GM18858 (cell line): ENCODE measurements at regions not wholly inside any gene's neighbourhood (a gene's known extent, or its start where the extent isn't known, plus 50 kb on each side); places are given as distances from the start of the nearest gene placed in this dataset.

ENCODE experiments used
- ATAC-seq: cut with Tn5 transposase; IDR thresholded peaks from one replicate; pipeline ENCODE4 v1.9.1; 2021; ENCODE audit not compliant: unreplicated experiment

DNA sequence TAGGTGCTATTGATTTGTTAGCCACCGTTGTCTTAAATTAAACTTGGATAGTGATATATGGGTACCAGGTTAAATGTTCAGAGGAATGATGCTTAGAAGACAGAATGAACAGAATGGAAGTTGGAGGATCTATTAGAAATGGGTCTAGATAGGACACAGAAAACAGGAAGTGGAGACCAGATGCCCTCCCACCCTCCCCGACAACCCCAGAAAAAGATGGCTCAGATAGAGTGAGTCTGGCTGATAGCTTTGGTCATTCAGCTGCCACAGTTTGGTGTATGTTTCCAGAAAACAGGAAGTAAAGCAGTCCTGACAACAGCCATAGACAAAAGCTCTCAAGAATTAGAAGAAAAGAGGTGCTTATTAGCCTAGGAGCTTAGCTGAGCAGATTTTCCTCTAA lies 71.5 kb upstream of the DSG1 start:
- ATAC-seq, result no peak

DNA sequence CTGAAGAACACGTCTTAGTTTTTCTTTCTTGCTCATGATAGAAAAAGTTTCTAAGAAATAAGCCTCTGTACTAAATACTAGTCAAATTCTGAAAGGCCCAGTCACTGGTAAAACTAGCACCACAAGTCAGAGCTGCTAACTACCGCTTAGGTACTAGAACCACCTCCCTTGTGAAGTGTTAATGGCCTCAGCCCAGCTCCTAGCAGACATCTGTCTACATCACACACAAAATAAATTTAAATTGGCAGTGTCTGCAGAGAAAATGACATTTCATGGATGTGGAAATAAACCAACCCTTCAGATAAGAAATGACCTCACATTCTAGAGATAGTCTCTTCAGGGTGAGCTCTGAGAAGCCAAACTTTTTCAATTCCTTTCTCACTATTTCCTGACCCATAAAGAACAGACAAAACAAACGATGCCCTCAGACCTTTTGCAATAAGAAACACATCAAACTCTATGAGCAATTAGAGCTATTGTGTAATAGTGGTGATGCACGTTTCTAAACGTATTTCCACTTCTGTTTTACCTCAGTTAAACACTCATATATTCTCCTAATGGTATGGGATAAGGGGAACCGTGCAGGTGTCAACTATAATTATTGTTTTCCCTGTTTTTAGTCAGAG lies 70.3 kb upstream of the DSG1 start:
- no peak for ATAC-seq

DNA sequence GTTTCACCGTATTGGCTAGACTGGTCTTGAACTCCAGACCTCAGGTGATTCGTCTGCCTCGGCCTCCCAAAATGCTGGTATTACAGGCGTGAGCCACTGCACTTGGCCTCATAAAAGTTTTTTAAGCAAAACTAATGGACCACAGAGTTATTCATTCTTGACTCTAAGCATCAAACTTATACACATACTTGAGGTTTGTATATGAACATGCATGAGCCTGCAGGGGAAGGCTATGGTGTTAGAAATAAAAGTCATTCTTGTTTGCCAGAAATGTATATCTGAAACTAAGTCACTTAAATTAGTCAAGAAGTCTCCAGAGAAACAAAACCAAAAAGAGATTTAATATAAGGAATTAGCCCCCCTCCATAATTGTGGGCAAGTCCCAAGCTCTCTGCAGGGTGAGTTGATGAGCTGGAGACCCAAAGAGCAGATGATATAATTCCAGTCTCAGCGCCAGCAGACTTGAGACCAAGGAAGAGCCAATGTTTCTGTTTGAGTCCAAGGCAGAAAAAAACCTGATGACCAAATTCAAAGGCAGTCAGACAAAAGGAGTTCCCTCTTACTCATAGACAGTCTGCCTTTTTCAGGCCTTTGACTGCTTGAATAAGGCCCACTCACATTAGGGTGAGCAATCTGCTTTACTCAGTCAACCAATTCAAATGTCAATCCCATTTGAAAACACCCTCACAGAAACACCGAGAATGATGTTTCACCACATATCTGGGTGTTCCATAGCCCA lies 69.0 kb upstream of the DSG1 start:
- ATAC-seq, result no peak

DNA sequence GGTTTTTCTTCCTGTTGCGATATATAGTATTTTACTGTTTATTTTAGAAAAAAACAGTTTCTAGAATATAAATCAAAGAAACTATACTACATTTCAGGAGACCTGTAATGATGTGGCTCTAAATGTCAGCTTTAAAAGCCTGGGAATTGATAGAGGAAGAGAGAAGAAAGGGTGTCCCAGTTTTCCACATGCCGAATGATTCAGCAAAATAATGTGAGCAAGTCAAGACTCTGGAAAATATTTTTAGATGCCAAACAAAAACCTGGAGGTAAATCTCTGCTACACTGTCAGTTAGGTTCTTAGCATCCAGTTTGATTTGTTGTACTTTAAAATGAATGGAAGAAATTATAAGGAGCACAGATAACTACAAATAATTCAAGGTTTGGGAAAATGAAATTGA lies 67.1 kb upstream of the DSG1 start:
- ATAC-seq, result no peak

DNA sequence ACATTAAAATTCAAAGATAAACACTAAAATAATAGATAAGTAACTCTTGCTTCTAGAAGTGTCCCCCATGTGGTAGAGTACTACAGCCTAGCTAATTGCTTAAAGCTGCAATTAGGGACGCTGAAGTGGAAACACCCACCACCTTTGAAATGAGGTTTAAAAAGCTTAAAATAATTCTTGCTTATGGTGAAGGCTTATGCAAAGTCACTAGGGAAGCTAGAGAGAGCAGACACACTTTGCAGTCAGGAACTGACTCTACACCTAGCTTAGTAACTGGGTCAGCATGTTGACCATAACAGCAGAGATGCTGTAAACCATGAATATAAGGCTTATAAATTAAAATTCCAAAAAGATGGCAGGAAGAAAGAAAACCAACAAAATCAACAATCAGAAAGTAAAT lies 65.4 kb upstream of the DSG1 start:
- ATAC-seq, result no peak

DNA sequence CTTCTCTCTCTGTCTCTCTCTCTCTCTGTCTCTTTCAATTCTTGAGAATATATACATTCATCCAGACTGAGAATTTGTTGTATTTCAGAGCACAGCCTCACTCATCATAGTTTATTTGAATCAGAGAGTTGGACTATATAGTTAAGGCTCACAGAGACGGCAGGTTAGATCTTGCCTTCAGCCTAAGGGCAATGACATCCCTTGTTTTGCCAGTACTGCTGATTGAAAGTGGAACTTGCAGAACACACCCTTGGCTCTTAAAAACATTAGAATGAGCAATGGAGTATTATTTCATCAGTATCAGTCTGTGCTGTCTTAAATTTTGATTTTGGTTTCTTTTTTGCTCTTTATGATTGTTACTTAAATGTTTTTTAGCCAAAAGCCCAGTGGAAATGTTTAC lies 62.0 kb upstream of the DSG1 start:
- ATAC-seq, result no peak

DNA sequence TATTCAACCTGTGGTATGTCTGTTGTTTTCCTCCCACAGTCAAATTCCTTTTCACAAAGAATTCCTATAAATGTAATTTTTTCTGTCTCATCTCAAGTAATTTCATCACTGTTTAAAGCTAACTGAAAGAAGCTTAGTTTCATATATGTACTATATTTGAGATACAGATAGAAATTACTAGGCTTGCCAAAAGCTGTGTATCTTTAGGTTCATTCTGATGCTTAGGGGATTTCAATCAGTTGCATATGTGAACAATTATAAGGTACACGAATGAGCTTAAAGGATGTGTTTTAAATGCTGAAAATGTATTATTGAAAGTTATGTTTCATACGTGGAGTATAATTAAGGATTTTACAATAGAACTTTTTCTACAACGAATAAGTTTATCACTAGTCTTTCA lies 59.2 kb upstream of the DSG1 start:
- ATAC-seq, result no peak

DNA sequence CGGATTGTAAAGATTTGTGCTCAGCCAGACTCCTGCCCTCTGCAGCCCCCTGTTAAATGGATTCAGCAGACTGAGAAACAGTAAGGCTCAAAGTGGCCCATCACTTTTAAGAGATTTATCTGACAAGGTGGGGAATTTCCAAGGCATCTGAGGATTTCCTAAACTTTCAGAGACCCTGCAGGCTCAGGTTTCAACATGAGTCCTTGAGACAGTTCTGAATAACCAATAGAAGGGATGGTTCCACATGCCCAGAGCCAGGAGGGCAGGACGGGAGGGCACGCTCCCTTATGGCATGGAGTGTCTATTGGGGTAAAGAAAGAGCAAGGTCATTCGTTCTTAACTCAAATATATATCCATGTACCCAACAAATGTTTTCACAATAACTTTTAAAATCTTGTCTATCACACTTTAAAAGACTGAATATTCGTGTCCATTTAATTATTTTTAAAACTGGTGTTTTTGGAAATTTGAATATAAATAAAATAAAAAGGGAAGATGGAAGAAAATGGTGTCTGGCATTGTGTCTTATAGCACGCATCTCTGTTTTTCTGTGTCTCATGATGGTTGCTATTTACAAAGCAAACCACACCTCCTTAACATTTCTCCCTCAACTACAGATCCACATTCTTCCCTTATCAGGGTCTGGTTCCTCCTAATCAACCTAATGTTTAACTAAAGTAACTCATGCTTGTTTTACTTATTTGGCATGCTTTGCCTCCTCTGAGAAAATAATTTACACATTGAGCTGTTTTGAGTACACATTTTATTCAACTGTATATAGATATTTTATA lies 56.0 kb upstream of the DSG1 start:
- no peak for ATAC-seq

DNA sequence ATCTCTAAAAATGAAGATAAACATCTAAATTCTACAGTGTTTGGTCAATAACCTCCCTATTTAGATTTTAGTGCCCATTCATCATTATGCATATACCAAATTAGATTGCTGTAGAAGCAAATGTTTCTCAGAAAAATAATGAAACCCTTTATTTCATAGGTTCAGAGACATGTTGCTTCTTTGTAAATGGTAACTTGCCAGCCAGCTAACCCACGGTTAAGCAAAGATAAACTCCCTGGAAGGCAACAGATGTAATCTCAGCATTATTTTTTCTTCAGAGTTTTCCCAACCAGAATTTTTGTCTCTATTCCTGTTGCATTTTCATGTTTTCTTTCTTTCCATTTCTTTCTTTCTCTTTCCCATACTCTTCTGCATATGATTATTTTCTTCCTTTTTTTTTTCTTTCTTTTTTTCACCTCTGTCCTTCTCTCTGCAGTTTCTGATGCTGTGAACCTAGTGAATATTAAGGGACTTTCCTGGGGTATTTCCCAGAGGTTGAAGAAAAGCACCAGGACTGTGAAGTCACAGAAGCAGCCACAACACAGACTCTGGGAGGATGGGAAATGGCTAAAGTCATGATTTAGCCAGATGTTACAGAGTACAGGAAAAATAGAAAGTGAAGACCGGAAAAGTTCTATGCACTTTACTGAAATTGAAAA lies 50.0 kb upstream of the DSG1 start:
- peak; percentile 81 for ATAC-seq
